ENCODE measurements at regions not wholly inside any gene's neighbourhood (a gene's known extent, or its start where the extent isn't known, plus 50 kb on each side); places are given as distances from the start of the nearest gene placed in this dataset.

GRCh38 chr4:156227321-156227720 lies 273.7 kb upstream of the CTSO start:
- TF ChIP-seq, protein P1, sequence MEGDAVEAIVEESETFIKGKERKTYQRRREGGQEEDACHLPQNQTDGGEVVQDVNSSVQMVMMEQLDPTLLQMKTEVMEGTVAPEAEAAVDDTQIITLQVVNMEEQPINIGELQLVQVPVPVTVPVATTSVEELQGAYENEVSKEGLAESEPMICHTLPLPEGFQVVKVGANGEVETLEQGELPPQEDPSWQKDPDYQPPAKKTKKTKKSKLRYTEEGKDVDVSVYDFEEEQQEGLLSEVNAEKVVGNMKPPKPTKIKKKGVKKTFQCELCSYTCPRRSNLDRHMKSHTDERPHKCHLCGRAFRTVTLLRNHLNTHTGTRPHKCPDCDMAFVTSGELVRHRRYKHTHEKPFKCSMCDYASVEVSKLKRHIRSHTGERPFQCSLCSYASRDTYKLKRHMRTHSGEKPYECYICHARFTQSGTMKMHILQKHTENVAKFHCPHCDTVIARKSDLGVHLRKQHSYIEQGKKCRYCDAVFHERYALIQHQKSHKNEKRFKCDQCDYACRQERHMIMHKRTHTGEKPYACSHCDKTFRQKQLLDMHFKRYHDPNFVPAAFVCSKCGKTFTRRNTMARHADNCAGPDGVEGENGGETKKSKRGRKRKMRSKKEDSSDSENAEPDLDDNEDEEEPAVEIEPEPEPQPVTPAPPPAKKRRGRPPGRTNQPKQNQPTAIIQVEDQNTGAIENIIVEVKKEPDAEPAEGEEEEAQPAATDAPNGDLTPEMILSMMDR (IDR thresholded peaks at IDR 0.05) = no peak
- no peak for TF ChIP-seq POLR2AphosphoS5 (IDR thresholded peaks at IDR 0.05)
- TF ChIP-seq POLR2A (IDR thresholded peaks at IDR 0.05) = no peak

Data from gastroesophageal sphincter (tissue), 3 donors.